NCI-H2196 treated with DMSO at 0.1 percent for 48 hours (cell line): ENCODE measurements at regions not wholly inside any gene's neighbourhood (a gene's known extent, or its start where the extent isn't known, plus 50 kb on each side); places are given as distances from the start of the nearest gene placed in this dataset.
"Not testable (repeated sequence)": the region's sequence is repeated elsewhere in the genome, so short reads cannot be mapped to it uniquely, and the experiment has no call there.

Experiments used
- DNase-seq: peaks from one replicate; lab custom pipeline; 2025; ENCODE audit not compliant: unreplicated experiment; lab: John Stamatoyannopoulos, UW

GRCh38 chr6:115287467-115287866 is 773.2 kb downstream of the FRK start:
- no peak for DNase-seq

GRCh38 chr6:115276881-115277565 is 783.7 kb downstream of the FRK start:
- DNase-seq = no peak

- no peak for DNase-seq
Measured at GRCh38 chr6:115272311-115272710, 788.4 kb downstream of the FRK start.

GRCh38 chr6:115271434-115271833 is 789.3 kb downstream of the FRK start:
- no peak for DNase-seq

GRCh38 chr6:115270953-115271352 is 789.7 kb downstream of the FRK start:
- DNase-seq = no peak

- DNase-seq = no peak
Measured at GRCh38 chr6:115241373-115241772, 819.3 kb downstream of the FRK start.

- no peak for DNase-seq
Measured at GRCh38 chr6:115221198-115221597, 839.5 kb downstream of the FRK start.

- no peak for DNase-seq
Measured at GRCh38 chr6:115220551-115221159, 840.0 kb downstream of the FRK start.

GRCh38 chr6:115219645-115220044 is 841.0 kb downstream of the FRK start:
- no peak for DNase-seq

- no peak for DNase-seq
Measured at GRCh38 chr6:115216835-115217234, 843.9 kb downstream of the FRK start.

GRCh38 chr6:115214283-115214682 is 846.4 kb downstream of the FRK start:
- DNase-seq = no peak

GRCh38 chr6:115203381-115203780 is 857.3 kb downstream of the FRK start:
- no peak for DNase-seq

- DNase-seq = no peak
Measured at GRCh38 chr6:115194981-115195638, 852.3 kb upstream of the HS3ST5 start.

GRCh38 chr6:115191989-115192388 is 849.2 kb upstream of the HS3ST5 start:
- no peak for DNase-seq

GRCh38 chr6:115190534-115190933 is 847.7 kb upstream of the HS3ST5 start:
- no peak for DNase-seq

GRCh38 chr6:115175456-115175855 is 832.6 kb upstream of the HS3ST5 start:
- not testable (repeated sequence) for DNase-seq

GRCh38 chr6:115165912-115166311 is 823.1 kb upstream of the HS3ST5 start:
- not testable (repeated sequence) for DNase-seq

GRCh38 chr6:115159733-115160132 is 816.9 kb upstream of the HS3ST5 start:
- DNase-seq = no peak

- no peak for DNase-seq
Measured at GRCh38 chr6:115137910-115138309, 795.1 kb upstream of the HS3ST5 start.

- DNase-seq = no peak
Measured at GRCh38 chr6:115133790-115134189, 791.0 kb upstream of the HS3ST5 start.

GRCh38 chr6:115131709-115132490 is 789.1 kb upstream of the HS3ST5 start:
- no peak for DNase-seq

- DNase-seq = not testable (repeated sequence)
Measured at GRCh38 chr6:115121513-115121912, 778.7 kb upstream of the HS3ST5 start.
